ENCODE measurements at regions not wholly inside any gene's neighbourhood (a gene's known extent, or its start where the extent isn't known, plus 50 kb on each side); places are given as distances from the start of the nearest gene placed in this dataset.

DNA sequence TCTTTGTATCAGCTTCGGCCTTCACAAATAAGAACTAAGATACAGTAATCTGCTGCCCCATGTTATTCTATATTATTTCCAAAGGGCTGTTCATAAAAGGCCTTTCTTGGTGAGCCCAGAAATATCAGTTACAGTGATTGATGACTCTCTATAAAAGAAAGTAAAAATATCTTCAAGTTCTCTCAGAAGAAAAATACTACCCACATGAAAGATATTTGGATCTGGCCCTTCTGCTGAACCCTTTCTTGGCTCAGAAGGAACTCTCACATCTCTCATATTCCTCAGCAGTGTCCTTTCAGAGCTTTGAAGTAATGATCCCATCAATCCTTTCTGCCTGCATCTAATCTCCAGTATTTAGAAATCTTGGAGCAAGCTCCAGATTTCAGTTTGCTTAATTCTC, 76.3 kb upstream of the SLITRK1 start:
- DNase-seq = no peak

DNA sequence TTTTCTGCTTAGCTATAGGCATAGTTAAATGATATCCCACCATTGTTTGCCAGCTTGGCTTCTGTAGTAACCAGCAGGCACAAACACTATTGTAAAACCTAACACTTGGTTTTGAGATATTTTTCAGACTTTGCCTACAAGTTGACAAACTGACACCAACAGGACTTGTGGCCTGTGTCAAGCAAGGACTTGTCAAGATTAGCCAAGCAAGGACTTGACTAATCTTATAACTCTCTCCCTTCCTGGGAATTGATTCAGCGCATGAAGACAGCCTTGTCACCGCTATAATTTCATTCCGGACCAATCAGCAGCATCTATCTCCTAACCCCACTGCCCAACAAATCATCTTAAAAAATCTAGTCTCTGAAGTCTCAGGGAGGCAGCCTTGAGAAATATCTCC, 72.7 kb upstream of the SLITRK1 start:
- no peak for DNase-seq

DNA sequence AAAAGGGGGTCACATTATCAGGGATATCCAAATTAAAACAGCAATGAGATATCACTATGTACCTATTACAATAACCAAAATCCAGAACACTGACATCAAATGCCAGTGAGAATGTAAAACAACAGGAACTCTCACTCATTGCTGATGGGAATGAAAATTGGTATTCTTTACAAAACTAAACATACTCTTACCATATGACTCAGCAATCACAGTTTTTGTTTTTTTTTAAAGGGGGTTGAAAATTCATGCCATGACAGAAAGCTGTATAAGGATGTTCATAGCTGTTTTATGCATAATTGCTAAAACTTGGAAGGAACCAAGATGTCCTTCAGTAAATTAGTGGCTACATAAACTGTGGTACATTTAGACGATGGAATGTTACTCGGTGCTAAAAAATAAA, 71.6 kb upstream of the SLITRK1 start:
- no peak for DNase-seq

DNA sequence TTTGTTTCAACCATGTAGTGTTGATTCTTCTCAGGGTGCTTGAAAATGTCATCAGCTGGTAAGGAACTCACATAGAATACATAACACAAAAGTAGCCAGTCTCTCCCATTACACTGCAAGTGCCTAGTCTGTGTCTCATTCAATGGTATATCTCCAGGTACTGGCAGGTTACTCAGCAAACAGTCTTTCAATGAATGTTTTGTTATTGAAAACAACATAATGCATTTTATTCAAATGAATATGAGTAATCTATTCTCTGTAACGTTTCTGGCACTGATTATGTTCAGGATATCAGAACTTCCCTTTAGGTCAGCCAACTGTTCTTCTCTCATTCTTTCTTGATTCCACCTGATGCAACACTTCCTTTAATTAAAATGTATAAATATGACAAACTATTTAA, 68.0 kb upstream of the SLITRK1 start:
- no peak for DNase-seq

DNA sequence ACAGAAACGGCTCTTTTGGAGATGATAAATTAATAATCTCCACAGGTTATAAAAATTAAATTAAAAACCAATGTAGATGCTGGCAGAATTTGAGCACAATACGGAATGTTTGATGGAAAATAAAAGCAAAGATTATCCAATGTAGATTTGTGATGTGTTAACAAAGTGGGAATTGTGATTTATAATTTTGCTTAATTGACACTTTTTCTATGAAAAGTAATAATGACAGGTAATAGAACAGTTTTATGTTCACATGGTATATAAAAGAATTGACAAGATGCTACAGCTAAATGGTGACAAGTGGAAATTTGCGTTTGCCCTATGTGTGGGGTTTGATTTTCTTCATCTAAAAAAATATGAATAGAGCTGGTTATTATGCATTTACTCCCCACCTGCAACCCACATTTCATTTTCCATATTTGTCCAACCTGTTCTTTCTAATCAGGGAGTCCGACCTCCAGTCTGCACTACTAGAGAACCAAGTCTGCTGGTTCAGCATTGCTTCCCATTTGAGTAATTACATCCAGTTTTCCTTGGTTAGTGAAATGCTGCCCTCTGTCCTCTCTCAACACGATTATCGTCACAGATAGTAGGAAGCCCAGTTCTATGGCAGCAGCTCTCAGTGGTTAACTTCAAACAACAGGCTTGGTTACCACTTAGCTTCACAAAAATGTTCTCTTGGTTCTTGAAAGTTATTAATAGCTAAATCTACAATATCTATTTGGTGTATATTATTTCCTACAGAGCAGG, 61.4 kb upstream of the SLITRK1 start:
- DNase-seq = no peak

DNA sequence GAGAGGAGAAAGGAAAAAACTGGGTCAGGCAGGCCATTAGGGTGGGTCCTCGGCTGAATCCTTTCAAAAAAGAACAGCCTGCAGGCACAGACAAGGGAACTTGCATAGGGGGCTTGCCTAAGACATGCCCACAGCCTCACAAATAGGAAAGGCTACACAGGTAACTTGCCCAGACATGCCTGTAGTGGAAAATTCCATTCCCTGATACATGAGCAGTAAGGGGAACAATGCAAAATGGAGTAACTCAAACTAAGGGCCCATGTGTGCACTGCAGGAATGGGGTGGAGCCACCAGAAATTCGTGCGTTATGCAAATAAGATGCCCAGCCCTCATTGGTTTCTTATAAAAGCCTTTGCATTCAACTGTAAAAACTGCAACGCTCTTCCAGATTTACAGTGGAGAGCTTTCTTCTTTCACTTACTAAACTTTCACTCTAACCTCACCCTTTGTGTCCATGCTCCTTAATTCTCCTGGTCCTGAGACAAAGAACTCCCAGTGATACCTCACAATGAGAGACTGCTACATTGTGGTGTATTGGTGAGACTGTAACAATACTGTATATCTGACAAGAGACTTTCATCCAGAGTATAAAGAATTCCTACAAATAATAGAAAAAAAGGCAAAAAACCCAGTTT, 59.5 kb upstream of the SLITRK1 start:
- DNase-seq = no peak

DNA sequence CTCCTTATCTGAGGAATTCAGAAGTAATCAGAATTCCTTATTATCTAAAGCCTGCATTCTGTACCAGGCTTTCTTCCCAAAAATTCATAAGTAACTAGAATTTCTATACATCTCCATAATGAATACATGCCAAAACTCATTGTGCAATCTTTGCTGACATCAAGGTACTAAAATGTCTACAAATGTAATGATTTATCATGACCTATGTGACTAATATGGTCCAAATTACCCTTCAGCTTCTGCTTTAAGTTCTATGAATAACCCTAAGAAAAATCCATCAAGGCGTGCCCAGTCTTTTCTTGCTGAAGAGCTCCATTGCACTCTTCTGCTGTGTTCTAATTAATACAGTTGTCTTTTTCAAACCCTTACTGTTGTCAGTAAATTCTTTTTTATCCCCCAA, 58.5 kb upstream of the SLITRK1 start:
- DNase-seq = no peak

DNA sequence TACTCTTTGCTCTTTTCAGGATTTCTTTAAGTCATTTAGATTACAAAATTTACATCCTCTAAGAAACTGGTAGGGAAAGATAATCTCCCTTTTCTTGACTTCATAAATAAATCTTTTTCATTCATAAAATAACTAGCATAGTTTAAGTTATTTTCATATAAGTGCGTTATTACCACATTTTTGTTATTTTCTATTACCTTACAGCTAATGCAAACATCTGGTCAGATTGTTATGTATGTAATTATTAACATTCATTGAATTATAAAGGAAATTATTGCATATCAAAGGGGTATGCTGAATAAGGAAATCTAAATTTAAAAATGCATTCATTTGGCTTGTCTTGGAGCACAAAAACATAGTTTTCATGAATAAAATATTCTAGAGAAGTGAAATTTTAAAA, 55.3 kb upstream of the SLITRK1 start:
- DNase-seq = no peak

DNA sequence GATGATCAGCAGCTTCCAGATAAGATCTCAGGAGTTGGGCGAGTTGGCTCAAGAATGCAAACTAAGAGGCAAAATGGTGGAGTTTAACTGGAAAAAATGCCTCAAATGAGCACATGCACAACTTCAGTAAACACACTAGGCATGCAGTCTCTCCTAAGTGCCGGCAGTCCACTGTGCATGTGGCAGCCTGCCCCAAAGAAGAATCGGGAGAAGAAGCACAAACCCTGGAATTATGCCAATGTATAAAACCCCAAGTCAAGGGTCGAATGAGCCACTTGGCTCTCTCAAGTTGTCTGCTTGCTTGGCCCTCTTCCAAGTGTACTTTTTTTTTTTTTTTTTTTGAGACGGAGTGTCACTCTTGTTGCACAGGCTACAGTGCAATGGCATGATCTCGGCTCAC, 53.3 kb upstream of the SLITRK1 start:
- DNase-seq = no peak

Measured in NCI-H2107 (cell line).